Neuronal stem cell (in vitro differentiated cells): ENCODE measurements at regions not wholly inside any gene's neighbourhood (a gene's known extent, or its start where the extent isn't known, plus 50 kb on each side); places are given as distances from the start of the nearest gene placed in this dataset.

ENCODE experiments used
- DNase-seq: peaks from one replicate; pipeline ENCODE4 v3.0.0-alpha.2; 2013; ENCODE audit warnings: low spot score
- H2AFZ ChIP-seq: one replicate; pipeline ENCODE4 v1.6.1; 2013; ENCODE audit warnings: mild to moderate bottlenecking, low read length, inconsistent platforms
- H2AK5ac ChIP-seq: 2 replicates; pipeline ENCODE4 v1.6.1; 2013; ENCODE audit warnings: low read depth, mild to moderate bottlenecking, inconsistent platforms, low read length, moderate library complexity, mixed read lengths
- H2BK120ac ChIP-seq: 2 replicates; pipeline ENCODE4 v1.6.1; 2013; ENCODE audit warnings: low read depth, mild to moderate bottlenecking, inconsistent platforms, low read length, moderate library complexity, mixed read lengths
- H2BK12ac ChIP-seq: one replicate; pipeline ENCODE4 v1.6.1; 2013; ENCODE audit warnings: low read length, inconsistent platforms
- H2BK15ac ChIP-seq: 2 replicates; pipeline ENCODE4 v1.6.1; 2013; ENCODE audit warnings: mild to moderate bottlenecking, low read length, inconsistent platforms, mixed read lengths
- H2BK5ac ChIP-seq: one replicate; pipeline ENCODE4 v1.6.1; 2013; ENCODE audit warnings: inconsistent platforms, mild to moderate bottlenecking, low read length, moderate library complexity
- H3K14ac ChIP-seq: one replicate; pipeline ENCODE4 v1.6.1; 2013; ENCODE audit warnings: low read length, inconsistent platforms
- H3K18ac ChIP-seq: 2 replicates; pipeline ENCODE4 v1.6.1; 2013; ENCODE audit warnings: low read length, inconsistent platforms
- H3K23ac ChIP-seq: 2 replicates; pipeline ENCODE4 v1.6.1; 2013; ENCODE audit warnings: low read depth, mild to moderate bottlenecking, mixed read lengths, low read length, inconsistent platforms; ENCODE audit not compliant: poor library complexity
- H3K27ac ChIP-seq: replicated peaks from 3 replicates; pipeline ENCODE4 v1.5.1; 2013; ENCODE audit warnings: low read length, inconsistent platforms
- H3K27me3 ChIP-seq, 3 experiments: 2 replicates each; pipeline ENCODE4 v1.6.1; 2013; ENCODE audit warnings: low read length in 3 of 3, mild to moderate bottlenecking in 2 of 3, inconsistent platforms in 1 of 3, low read depth in 1 of 3, mixed read lengths in 1 of 3, moderate library complexity in 1 of 3; ENCODE audit not compliant: control insufficient read depth in 3 of 3, insufficient read depth in 3 of 3
- H3K36me3 ChIP-seq, 2 donors: replicated peaks in 1 of 2; 2 replicates each; pipeline ENCODE4 v1.6.1; 2013; ENCODE audit warnings: low read length in 2 of 2; ENCODE audit not compliant: control insufficient read depth in 2 of 2, insufficient read depth in 2 of 2
- H3K4ac ChIP-seq: 2 replicates; pipeline ENCODE4 v1.6.1; 2013; ENCODE audit warnings: inconsistent platforms, mild to moderate bottlenecking, low read length, moderate library complexity
- H3K4me1 ChIP-seq, 2 donors: 1 replicate in 1 of 2; 2 replicates in 1 of 2; pipeline ENCODE4 v1.6.1; 2013; ENCODE audit warnings: low read length in 2 of 2, low read depth in 1 of 2; ENCODE audit not compliant: control insufficient read depth in 2 of 2, insufficient read depth in 1 of 2
- H3K4me2 ChIP-seq: one replicate; pipeline ENCODE4 v1.6.1; 2013; ENCODE audit warnings: mild to moderate bottlenecking, low read length, inconsistent platforms; ENCODE audit not compliant: insufficient read depth, poor library complexity, severe bottlenecking
- H3K4me3 ChIP-seq, 2 donors: 2 replicates each; pipeline ENCODE4 v1.5.1; 2013; ENCODE audit warnings: low read length in 2 of 2, mild to moderate bottlenecking in 2 of 2, inconsistent platforms in 1 of 2, moderate library complexity in 1 of 2
- H3K79me1 ChIP-seq: one replicate; pipeline ENCODE4 v1.6.1; 2013; ENCODE audit warnings: low read depth, mild to moderate bottlenecking, inconsistent platforms, low read length, moderate library complexity
- H3K9ac ChIP-seq: one replicate; pipeline ENCODE4 v1.6.1; 2013; ENCODE audit warnings: mild to moderate bottlenecking, low read depth, low read length, inconsistent platforms; ENCODE audit not compliant: poor library complexity
- H3K9me3 ChIP-seq, 2 donors: replicated peaks in 1 of 2; 2 replicates each; pipeline versions ENCODE3 to v1.6.1; 2013; ENCODE audit warnings: low read length in 2 of 2, mild to moderate bottlenecking in 2 of 2, inconsistent platforms in 1 of 2, low read depth in 1 of 2, mixed read lengths in 1 of 2, moderate library complexity in 1 of 2; ENCODE audit not compliant: control insufficient read depth in 2 of 2, insufficient read depth in 1 of 2
- H4K8ac ChIP-seq: one replicate; pipeline ENCODE4 v1.6.1; 2013; ENCODE audit warnings: low read depth, mild to moderate bottlenecking, inconsistent platforms, low read length, moderate library complexity
- H4K91ac ChIP-seq: one replicate; pipeline ENCODE4 v1.6.1; 2013; ENCODE audit warnings: low read length, low read depth, mild to moderate bottlenecking, inconsistent platforms; ENCODE audit not compliant: poor library complexity
- WGBS, 2 donors: extraction: QIAGEN DNeasy Blood & Tissue Kit; methylation state at CpG; one replicate each; pipeline ENCODE4 v1.1.7; 2013; ENCODE audit warnings: missing lambda C conversion rate in 2 of 2, mixed read lengths in 1 of 2; ENCODE audit not compliant: insufficient read length in 2 of 2, insufficient replicate concordance in 1 of 2; ENCODE audit errors: extremely low coverage in 2 of 2; 5-methylcytosine and 5-hydroxymethylcytosine counted together

- Histone ChIP-seq H3K27me3 (no peaks in the 10 kb centered on the region), H3K79me1 (no peaks in the 10 kb centered on the region), H2BK15ac (no peak overlapping the region), H3K4me2 (no peak overlapping the region), H2BK5ac (no peak overlapping the region), H3K4me3 (no peak overlapping the region), H4K91ac (no peak overlapping the region), H2AFZ (no peak overlapping the region), H3K4me1 (no peaks in the 10 kb centered on the region), H2AK5ac (no peak overlapping the region), H3K36me3 (no peaks in the 10 kb centered on the region), H4K8ac (no peak overlapping the region), H3K27ac (no peak overlapping the region), H3K14ac (no peak overlapping the region), H3K18ac (no peak overlapping the region), H3K9me3 (no peaks in the 10 kb centered on the region), H2BK120ac (no peak overlapping the region), H3K9ac (no peak overlapping the region), H3K23ac (no peak overlapping the region), H3K4ac (no peak overlapping the region), H2BK12ac (no peak overlapping the region)
- DNase-seq: no peak
- WGBS, 2 donors: no CpG with 5 or more reads among the region's 3 CpGs
Observed at GRCh38 chr9:7258688-7259396, 501.1 kb downstream of the KDM4C start.

GRCh38 chr9:7246917-7247522 lies 489.2 kb downstream of the KDM4C start:
- H2AK5ac ChIP-seq: no peak overlapping the region
- no peak for DNase-seq
- H3K9me3 ChIP-seq: no peaks in the 10 kb centered on the region
- no peak overlapping the region for H3K4me3 ChIP-seq
- no peak overlapping the region for H3K27ac ChIP-seq
- no CpG with 5 or more reads among the region's 3 CpGs for WGBS, 2 donors
- no peaks in the 10 kb centered on the region for H3K4me1 ChIP-seq
- no peaks in the 10 kb centered on the region for H3K79me1 ChIP-seq
- no peak overlapping the region for H4K91ac ChIP-seq
- H3K18ac ChIP-seq: no peak overlapping the region
- H4K8ac ChIP-seq: no peak overlapping the region
- H3K36me3 ChIP-seq: no peaks in the 10 kb centered on the region
- H3K4ac ChIP-seq: no peak overlapping the region
- H3K14ac ChIP-seq: no peak overlapping the region
- no peak overlapping the region for H2BK120ac ChIP-seq
- H2BK5ac ChIP-seq: no peak overlapping the region
- no peak overlapping the region for H3K9ac ChIP-seq
- no peak overlapping the region for H2BK15ac ChIP-seq
- no peak overlapping the region for H3K4me2 ChIP-seq
- no peak overlapping the region for H2AFZ ChIP-seq
- H3K27me3 ChIP-seq: no peaks in the 10 kb centered on the region
- H2BK12ac ChIP-seq: no peak overlapping the region
- no peak overlapping the region for H3K23ac ChIP-seq

GRCh38 chr9:7245976-7246580 lies 488.3 kb downstream of the KDM4C start:
- Histone ChIP-seq H4K8ac (no peak overlapping the region), H3K27me3 (no peaks in the 10 kb centered on the region), H3K27ac (no peak overlapping the region), H4K91ac (no peak overlapping the region), H2BK5ac (no peak overlapping the region), H3K4ac (no peak overlapping the region), H3K79me1 (no peaks in the 10 kb centered on the region), H2BK120ac (no peak overlapping the region), H3K36me3 (no peaks in the 10 kb centered on the region), H2BK12ac (peak overlapping the region; percentile 65), H3K4me1 (no peaks in the 10 kb centered on the region), H3K18ac (no peak overlapping the region), H3K9me3 (no peaks in the 10 kb centered on the region), H3K4me3 (no peak overlapping the region), H3K23ac (no peak overlapping the region), H3K14ac (no peak overlapping the region), H2AK5ac (no peak overlapping the region), H3K9ac (no peak overlapping the region), H2BK15ac (no peak overlapping the region), H2AFZ (no peak overlapping the region), H3K4me2 (no peak overlapping the region)
- no CpG with 5 or more reads among the region's 8 CpGs for WGBS, 2 donors
- DNase-seq: no peak

DNA sequence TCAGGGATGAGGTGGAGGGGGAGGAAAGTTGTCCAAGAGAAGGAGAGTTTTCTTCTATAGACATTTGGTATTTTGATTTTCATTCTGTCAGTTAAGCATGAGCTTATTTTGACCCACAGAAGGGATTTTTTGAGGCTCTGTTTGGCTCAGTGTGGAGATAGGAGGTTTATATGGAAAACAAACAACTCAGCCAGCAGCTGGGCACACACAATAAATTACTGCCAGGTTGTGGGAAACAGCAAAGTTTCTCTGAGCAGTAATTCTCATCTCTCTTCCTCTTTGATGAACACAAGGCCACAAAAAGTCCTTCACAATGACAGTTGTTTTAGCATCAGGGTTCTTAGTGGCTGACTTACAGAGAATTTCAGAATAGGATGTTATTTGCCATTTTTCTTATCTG lies 486.1 kb downstream of the KDM4C start:
- Histone ChIP-seq H2AFZ (no peak overlapping the region), H3K4me2 (no peak overlapping the region), H3K79me1 (no peaks in the 10 kb centered on the region), H2BK120ac (no peak overlapping the region), H2AK5ac (no peak overlapping the region), H4K91ac (no peak overlapping the region), H3K9me3 (no peaks in the 10 kb centered on the region), H2BK5ac (no peak overlapping the region), H3K4ac (no peak overlapping the region), H3K36me3 (no peaks in the 10 kb centered on the region), H3K14ac (no peak overlapping the region), H2BK15ac (no peak overlapping the region), H3K18ac (peak overlapping the region; percentile 21), H3K27ac (no peak overlapping the region), H3K4me3 (no peak overlapping the region), H2BK12ac (no peak overlapping the region), H4K8ac (no peak overlapping the region), H3K23ac (no peak overlapping the region), H3K9ac (no peak overlapping the region), H3K27me3 (no peaks in the 10 kb centered on the region), H3K4me1 (peaks cover 0 to 2% of the 10 kb centered on the region in 2 donors)
- no peak for DNase-seq
